Fibroblast of lung (primary cell): ENCODE measurements at regions not wholly inside any gene's neighbourhood (a gene's known extent, or its start where the extent isn't known, plus 50 kb on each side); places are given as distances from the start of the nearest gene placed in this dataset.

ENCODE experiments used
- DNase-seq, 2 donors: peaks; one replicate each; pipeline versions ENCODE4 v3.0.0 to v3.0.0-alpha.2; 2010; ENCODE audit warnings: low read depth in 2 of 2
- H2AFZ ChIP-seq: 2 replicates; pipeline ENCODE4 v1.5.1; 2012; ENCODE audit warnings: low read length, control low read depth, inconsistent platforms
- H3K27ac ChIP-seq: 2 replicates; pipeline ENCODE4 v1.5.1; 2011; ENCODE audit warnings: low read length, control low read depth; ENCODE audit not compliant: insufficient read depth
- H3K27me3 ChIP-seq: 2 replicates; pipeline ENCODE4 v1.5.1; 2011; ENCODE audit warnings: mild to moderate bottlenecking, low read length; ENCODE audit not compliant: control insufficient read depth, insufficient read depth
- H3K36me3 ChIP-seq: 2 replicates; pipeline ENCODE4 v1.5.1; 2011; ENCODE audit warnings: low read length; ENCODE audit not compliant: control insufficient read depth, insufficient read depth
- H3K4me1 ChIP-seq: 2 replicates; pipeline ENCODE4 v1.5.1; 2011; ENCODE audit warnings: low read length; ENCODE audit not compliant: control insufficient read depth, insufficient read depth; ENCODE audit errors: extremely low read depth
- H3K4me2 ChIP-seq: 2 replicates; pipeline ENCODE4 v1.5.1; 2011; ENCODE audit warnings: low read length, control low read depth; ENCODE audit not compliant: insufficient read depth; ENCODE audit errors: extremely low read depth
- H3K4me3 ChIP-seq, 4 experiments: fragments of 200-600 bp in 1 of 4; sonication (generic) in 1 of 4; replicated peaks in 1 of 4; 2 replicates each; pipeline ENCODE4 v1.5.1; 2011 to 2016; ENCODE audit warnings: low read length in 4 of 4, low read depth in 3 of 4, mild to moderate bottlenecking in 3 of 4, control low read depth in 2 of 4, inconsistent platforms in 1 of 4, mixed read lengths in 1 of 4; ENCODE audit not compliant: insufficient read depth in 1 of 4; ENCODE audit errors: control extremely low read depth in 1 of 4
- H3K79me2 ChIP-seq: 2 replicates; pipeline ENCODE4 v1.5.1; 2012; ENCODE audit warnings: mild to moderate bottlenecking, low read length, inconsistent platforms; ENCODE audit not compliant: control insufficient read depth, insufficient read depth
- H3K9ac ChIP-seq: 2 replicates; pipeline ENCODE4 v1.5.1; 2011; ENCODE audit warnings: mild to moderate bottlenecking, low read length, control low read depth; ENCODE audit not compliant: insufficient read depth
- H3K9me3 ChIP-seq: 2 replicates; pipeline ENCODE4 v1.5.1; 2012; ENCODE audit warnings: low read depth, low read length; ENCODE audit not compliant: control insufficient read depth, insufficient read depth
- H4K20me1 ChIP-seq: 2 replicates; pipeline ENCODE4 v1.5.1; 2011; ENCODE audit warnings: low read length; ENCODE audit not compliant: control insufficient read depth, insufficient read depth; ENCODE audit errors: extremely low read depth
- EZH2 ChIP-seq: IDR thresholded peaks from 2 replicates; pipeline ENCODE4 v1.5.1; 2012; ENCODE audit warnings: low read length, control low read depth, mild to moderate bottlenecking; ENCODE audit errors: missing control alignments
- TF ChIP-seq, protein P1 (sequence below), 2 donors: IDR thresholded peaks in 1 of 2; conservative IDR thresholded peaks in 1 of 2; 1 replicate in 1 of 2; 2 replicates in 1 of 2; pipeline ENCODE4 v1.5.1; 2011 to 2012; ENCODE audit warnings: low read length in 2 of 2, control low read depth in 1 of 2, inconsistent platforms in 1 of 2, low read depth in 1 of 2, mild to moderate bottlenecking in 1 of 2

DNA sequence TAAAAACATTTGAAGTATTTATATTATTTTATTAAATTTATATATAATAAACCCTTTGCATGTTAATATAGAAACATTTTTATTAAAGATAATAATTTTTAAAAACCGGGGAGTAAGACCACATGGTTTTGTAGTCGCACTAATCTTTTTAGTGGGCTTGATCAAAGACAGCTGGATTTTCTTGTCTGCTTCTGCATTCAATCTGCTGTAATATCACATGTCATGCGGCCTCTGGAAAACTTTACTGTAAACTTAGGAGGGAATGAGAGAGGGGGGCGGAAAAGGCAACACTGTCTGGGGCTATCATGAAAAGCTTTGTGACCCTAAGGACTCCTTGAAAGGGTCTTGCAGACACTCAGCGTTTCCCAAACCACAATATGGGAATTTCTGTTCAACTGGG lies 62.8 kb upstream of the NLGN4X start:
- Histone ChIP-seq H2AFZ (no peak overlapping the region), H3K4me1 (no peaks in the 10 kb centered on the region), H3K4me2 (no peak overlapping the region), H3K9ac (no peak overlapping the region), H3K27me3 (no peaks in the 10 kb centered on the region), H3K27ac (no peak overlapping the region), H3K36me3 (no peaks in the 10 kb centered on the region), H3K79me2 (no peaks in the 10 kb centered on the region), H3K4me3 (no peak overlapping the region), H3K9me3 (no peaks in the 10 kb centered on the region), H4K20me1 (no peaks in the 10 kb centered on the region)
- no peak for DNase-seq
- TF ChIP-seq, protein P1, sequence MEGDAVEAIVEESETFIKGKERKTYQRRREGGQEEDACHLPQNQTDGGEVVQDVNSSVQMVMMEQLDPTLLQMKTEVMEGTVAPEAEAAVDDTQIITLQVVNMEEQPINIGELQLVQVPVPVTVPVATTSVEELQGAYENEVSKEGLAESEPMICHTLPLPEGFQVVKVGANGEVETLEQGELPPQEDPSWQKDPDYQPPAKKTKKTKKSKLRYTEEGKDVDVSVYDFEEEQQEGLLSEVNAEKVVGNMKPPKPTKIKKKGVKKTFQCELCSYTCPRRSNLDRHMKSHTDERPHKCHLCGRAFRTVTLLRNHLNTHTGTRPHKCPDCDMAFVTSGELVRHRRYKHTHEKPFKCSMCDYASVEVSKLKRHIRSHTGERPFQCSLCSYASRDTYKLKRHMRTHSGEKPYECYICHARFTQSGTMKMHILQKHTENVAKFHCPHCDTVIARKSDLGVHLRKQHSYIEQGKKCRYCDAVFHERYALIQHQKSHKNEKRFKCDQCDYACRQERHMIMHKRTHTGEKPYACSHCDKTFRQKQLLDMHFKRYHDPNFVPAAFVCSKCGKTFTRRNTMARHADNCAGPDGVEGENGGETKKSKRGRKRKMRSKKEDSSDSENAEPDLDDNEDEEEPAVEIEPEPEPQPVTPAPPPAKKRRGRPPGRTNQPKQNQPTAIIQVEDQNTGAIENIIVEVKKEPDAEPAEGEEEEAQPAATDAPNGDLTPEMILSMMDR (conservative IDR thresholded peaks at IDR 0.05 in 1 of 2, IDR thresholded peaks at IDR 0.05 in 1 of 2; ENCODE audit: low read depth in 1 of 2, low read length in 2 of 2) = no peak

DNA sequence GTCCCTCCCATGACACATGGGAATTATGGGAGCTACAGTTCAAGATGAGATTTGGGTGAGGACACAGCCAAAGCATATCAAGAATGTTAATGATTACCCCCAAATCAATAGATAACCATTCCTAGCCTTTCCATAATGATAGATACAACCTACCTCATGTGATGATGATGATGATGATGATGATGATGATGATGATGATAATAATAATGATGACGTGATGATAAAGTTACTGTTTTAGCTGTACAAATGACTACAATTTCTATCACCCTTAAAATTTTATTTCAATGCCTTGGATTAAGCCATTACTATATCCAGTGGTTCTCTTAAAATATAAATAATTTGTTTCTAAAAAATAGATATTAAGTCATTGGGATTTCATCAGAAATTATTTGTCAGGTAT lies 55.2 kb upstream of the NLGN4X start:
- Histone ChIP-seq H3K79me2 (no peaks in the 10 kb centered on the region), H3K27ac (no peak overlapping the region), H3K36me3 (no peaks in the 10 kb centered on the region), H3K4me2 (no peak overlapping the region), H3K27me3 (no peaks in the 10 kb centered on the region), H2AFZ (no peak overlapping the region), H3K9ac (no peak overlapping the region), H3K9me3 (no peaks in the 10 kb centered on the region), H3K4me1 (no peaks in the 10 kb centered on the region), H4K20me1 (no peaks in the 10 kb centered on the region), H3K4me3 (no peak overlapping the region)
- TF ChIP-seq EZH2 = no peak
- TF ChIP-seq, protein P1 (conservative IDR thresholded peaks at IDR 0.05 in 1 of 2, IDR thresholded peaks at IDR 0.05 in 1 of 2; ENCODE audit: low read depth in 1 of 2, low read length in 2 of 2) = no peak
- DNase-seq = no peak

DNA sequence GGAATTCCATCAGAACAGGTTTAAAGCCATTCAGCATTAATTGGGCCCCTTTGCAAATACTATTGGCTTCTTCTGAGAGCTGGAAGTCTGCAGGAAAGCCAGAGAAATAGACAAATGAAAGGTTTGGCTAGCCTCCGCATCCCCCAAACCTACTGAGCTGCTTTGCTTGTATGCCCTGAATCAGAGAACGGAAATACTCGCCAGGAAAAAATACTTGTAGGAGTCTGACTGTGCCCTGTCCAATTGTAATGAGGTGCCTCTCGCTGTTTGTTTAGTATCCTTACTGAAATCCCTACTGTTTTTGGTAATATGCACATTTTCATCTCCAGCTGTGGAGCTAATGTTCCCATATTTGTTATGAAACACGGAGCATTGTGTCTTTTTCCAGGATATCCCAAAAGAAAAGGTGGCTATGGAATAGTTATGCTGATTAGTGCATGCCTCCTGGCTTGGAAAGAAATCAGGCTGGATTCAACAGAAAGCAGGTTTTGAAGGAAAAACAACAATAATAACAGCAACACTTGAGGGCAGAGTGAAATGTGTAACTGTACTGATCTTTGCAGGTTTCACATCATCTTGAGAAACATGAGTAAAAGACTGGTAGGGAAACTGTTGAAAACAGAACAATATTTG lies 50.7 kb upstream of the NLGN4X start:
- Histone ChIP-seq H2AFZ (no peak overlapping the region), H3K9me3 (no peaks in the 10 kb centered on the region), H3K4me1 (no peaks in the 10 kb centered on the region), H3K4me3 (no peak overlapping the region), H3K4me2 (no peak overlapping the region), H3K36me3 (no peaks in the 10 kb centered on the region), H4K20me1 (no peaks in the 10 kb centered on the region), H3K9ac (no peak overlapping the region), H3K27me3 (no peaks in the 10 kb centered on the region), H3K27ac (no peak overlapping the region), H3K79me2 (no peaks in the 10 kb centered on the region)
- TF ChIP-seq, protein P1 (conservative IDR thresholded peaks at IDR 0.05 in 1 of 2, IDR thresholded peaks at IDR 0.05 in 1 of 2; ENCODE audit: low read depth in 1 of 2, low read length in 2 of 2) = no peak
- TF ChIP-seq EZH2 = no peak
- no peak for DNase-seq
